ENCODE measurements at regions not wholly inside any gene's neighbourhood (a gene's known extent, or its start where the extent isn't known, plus 50 kb on each side); places are given as distances from the start of the nearest gene placed in this dataset.

DNA sequence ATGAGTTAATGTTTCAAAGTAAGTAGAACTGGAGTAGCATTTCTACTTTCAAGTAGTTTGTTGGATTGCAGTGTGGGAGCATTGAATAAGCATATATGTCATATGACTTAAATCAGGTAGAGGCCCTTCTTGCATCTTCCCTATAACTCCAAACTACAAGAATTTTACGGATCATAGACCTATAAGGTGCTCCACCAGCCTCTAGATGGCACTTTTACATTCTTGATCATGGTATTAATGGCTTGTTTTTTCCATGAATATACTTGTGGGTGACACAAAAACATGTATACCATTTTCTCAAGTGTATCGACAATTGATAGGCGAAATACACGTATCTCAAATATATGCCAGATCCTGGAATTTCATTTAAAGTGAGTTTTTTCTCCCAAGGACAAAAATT lies 311.1 kb downstream of the ZPLD1 start:
- no peaks in the 10 kb centered on the region for H3K36me3 Mint-ChIP-seq
- Histone ChIP-seq H3K4me3 (ENCODE audit: low read length in 2 of 2) (no peak overlapping the region), H3K27ac (ENCODE audit: low read depth, low read length) (no peak overlapping the region), H3K9me3 (ENCODE audit: control insufficient read depth in 1 of 2, low read length in 2 of 2) (no peaks in the 10 kb centered on the region), H3K36me3 (ENCODE audit: insufficient read depth, low read length) (no peaks in the 10 kb centered on the region), H3K4me1 (ENCODE audit: insufficient read depth, low read length) (no peaks in the 10 kb centered on the region), H3K27me3 (ENCODE audit: insufficient read depth, low read length) (no peaks in the 10 kb centered on the region)
- intact Hi-C loops (cut with micrococcal nuclease) = no loop called here
- H3K9me3 Mint-ChIP-seq = peaks cover 0 to 2% (median 0%) of the 10 kb centered on the region in 8 donors
- DNase-seq = no peak
- H3K27me3 Mint-ChIP-seq = no peaks in the 10 kb centered on the region
- POLR2A ChIA-PET (ENCODE audit: partially characterized antibody) = no interaction called here
- no peak overlapping the region for H3K4me3 Mint-ChIP-seq
- no peaks in the 10 kb centered on the region for H3K4me1 Mint-ChIP-seq
- CTCF ChIA-PET (ENCODE audit: partially characterized antibody) = no interaction called here
- no peak overlapping the region for H3K27ac Mint-ChIP-seq

DNA sequence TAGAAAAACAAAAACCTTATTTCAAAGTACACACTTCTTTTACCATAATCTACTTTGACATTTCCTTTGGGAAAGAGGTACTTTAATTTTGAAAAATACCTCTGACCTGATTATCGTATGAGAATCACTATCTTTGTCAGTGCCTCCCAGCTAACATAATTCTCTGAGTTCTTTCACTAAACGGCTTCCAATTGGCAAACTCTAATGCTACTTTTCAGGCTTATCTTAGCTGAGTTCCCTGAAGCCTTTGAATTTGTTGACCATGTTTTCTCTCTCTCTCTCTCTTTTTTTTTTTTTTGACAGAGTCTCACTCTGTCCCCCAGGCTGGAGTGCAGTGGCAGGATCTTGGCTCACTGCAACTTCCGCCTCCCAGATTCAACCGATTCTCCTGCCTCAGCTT lies 312.8 kb downstream of the ZPLD1 start:
- CTCF ChIA-PET (ENCODE audit: partially characterized antibody) = no interaction called here
- Mint-ChIP-seq H3K27ac (no peak overlapping the region), H3K4me3 (no peak overlapping the region), H3K36me3 (no peaks in the 10 kb centered on the region), H3K4me1 (no peaks in the 10 kb centered on the region), H3K27me3 (no peaks in the 10 kb centered on the region), H3K9me3 (no peaks in the 10 kb centered on the region)
- no peaks in the 10 kb centered on the region for H3K27me3 ChIP-seq (ENCODE audit: insufficient read depth, low read length)
- POLR2A ChIA-PET (ENCODE audit: partially characterized antibody) = no interaction called here
- no peak overlapping the region for H3K4me3 ChIP-seq (ENCODE audit: low read length in 2 of 2)
- no peak for DNase-seq
- H3K27ac ChIP-seq (ENCODE audit: low read depth, low read length) = no peak overlapping the region
- intact Hi-C loops (cut with micrococcal nuclease) = no loop called here
- no peaks in the 10 kb centered on the region for H3K36me3 ChIP-seq (ENCODE audit: insufficient read depth, low read length)
- no peaks in the 10 kb centered on the region for H3K9me3 ChIP-seq (ENCODE audit: control insufficient read depth in 1 of 2, low read length in 2 of 2)
- H3K4me1 ChIP-seq (ENCODE audit: insufficient read depth, low read length) = no peaks in the 10 kb centered on the region

DNA sequence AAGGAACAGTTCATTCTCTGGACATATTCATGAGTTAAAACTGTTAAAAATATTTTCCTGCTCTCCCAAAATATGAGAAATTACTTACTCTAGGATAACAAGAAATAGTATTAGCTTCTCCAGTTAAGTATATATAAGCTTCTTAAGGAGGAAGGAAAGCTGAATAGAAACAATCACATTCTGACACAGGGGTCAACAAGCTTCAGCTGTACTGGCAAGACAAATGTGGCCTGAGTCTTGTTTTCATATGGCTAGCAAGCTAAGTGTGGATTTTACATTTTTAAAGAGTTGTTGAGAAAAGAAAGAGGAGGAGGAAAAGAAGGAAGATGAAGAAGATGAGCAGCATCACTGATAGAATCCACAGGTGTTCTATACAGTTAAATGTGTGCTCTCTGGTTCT lies 313.8 kb downstream of the ZPLD1 start:
- no peaks in the 10 kb centered on the region for H3K36me3 ChIP-seq (ENCODE audit: insufficient read depth, low read length)
- H3K9me3 ChIP-seq (ENCODE audit: control insufficient read depth in 1 of 2, low read length in 2 of 2) = no peaks in the 10 kb centered on the region
- ChIA-PET POLR2A (ENCODE audit: partially characterized antibody) (no interaction called here), CTCF (ENCODE audit: partially characterized antibody) (no interaction called here)
- intact Hi-C loops (cut with micrococcal nuclease) = no loop called here
- H3K36me3 Mint-ChIP-seq = no peaks in the 10 kb centered on the region
- no peak overlapping the region for H3K4me3 ChIP-seq (ENCODE audit: low read length in 2 of 2)
- no peaks in the 10 kb centered on the region for H3K4me1 Mint-ChIP-seq
- no peaks in the 10 kb centered on the region for H3K4me1 ChIP-seq (ENCODE audit: insufficient read depth, low read length)
- DNase-seq = no peak
- no peaks in the 10 kb centered on the region for H3K27me3 ChIP-seq (ENCODE audit: insufficient read depth, low read length)
- H3K27ac Mint-ChIP-seq = no peak overlapping the region
- H3K27ac ChIP-seq (ENCODE audit: low read depth, low read length) = no peak overlapping the region
- no peaks in the 10 kb centered on the region for H3K9me3 Mint-ChIP-seq
- H3K4me3 Mint-ChIP-seq = no peak overlapping the region
- H3K27me3 Mint-ChIP-seq = no peaks in the 10 kb centered on the region

DNA sequence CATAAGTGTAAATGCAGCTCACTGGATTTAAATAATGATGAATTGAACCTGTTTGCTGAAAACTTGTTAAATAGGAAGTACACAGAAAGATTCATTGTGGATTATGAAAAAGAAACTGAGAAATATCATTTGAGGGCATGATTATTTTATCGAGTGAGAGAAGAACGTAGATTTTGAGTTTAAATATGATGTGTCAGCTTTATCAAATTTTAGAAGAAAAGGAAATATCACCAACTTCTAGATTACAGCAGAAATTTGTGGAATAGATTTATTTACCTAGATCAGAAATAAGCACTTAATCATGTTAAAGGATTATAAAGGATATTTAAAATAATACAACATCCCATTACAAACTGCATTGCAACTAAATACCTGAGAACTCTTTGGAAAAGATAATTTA lies 315.5 kb downstream of the ZPLD1 start:
- H3K9me3 Mint-ChIP-seq = no peaks in the 10 kb centered on the region

DNA sequence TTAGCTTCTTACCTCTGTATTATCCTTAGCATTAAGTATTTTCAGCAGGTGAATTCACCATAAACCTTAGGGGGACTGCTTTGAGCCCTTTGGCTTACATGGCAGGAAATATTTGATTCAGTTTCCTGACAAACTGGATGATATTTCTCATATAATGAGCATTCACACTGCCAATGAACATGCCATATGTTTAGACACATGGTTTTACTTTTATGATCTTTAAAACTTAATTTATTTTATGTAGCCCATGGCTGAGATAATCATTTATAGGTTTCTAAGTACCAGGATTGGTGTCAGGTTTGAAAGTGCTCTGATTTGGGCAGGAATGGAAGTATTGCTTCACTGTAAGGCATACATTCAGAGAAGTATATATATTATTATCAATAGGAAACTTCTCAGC lies 319.1 kb downstream of the ZPLD1 start:
- Mint-ChIP-seq H3K27me3 (no peaks in the 10 kb centered on the region), H3K4me3 (no peak overlapping the region), H3K4me1 (no peaks in the 10 kb centered on the region), H3K9me3 (peaks cover 0 to 3% (median 0%) of the 10 kb centered on the region in 8 donors), H3K27ac (no peak overlapping the region), H3K36me3 (no peaks in the 10 kb centered on the region)
- CTCF ChIA-PET (ENCODE audit: partially characterized antibody) = no interaction called here
- POLR2A ChIA-PET (ENCODE audit: partially characterized antibody) = no interaction called here
- no peak for DNase-seq
- no peak overlapping the region for H3K27ac ChIP-seq (ENCODE audit: low read depth, low read length)
- no peaks in the 10 kb centered on the region for H3K4me1 ChIP-seq (ENCODE audit: insufficient read depth, low read length)
- H3K4me3 ChIP-seq (ENCODE audit: low read length in 2 of 2) = no peak overlapping the region
- H3K27me3 ChIP-seq (ENCODE audit: insufficient read depth, low read length) = no peaks in the 10 kb centered on the region
- no peaks in the 10 kb centered on the region for H3K9me3 ChIP-seq (ENCODE audit: control insufficient read depth in 1 of 2, low read length in 2 of 2)
- H3K36me3 ChIP-seq (ENCODE audit: insufficient read depth, low read length) = no peaks in the 10 kb centered on the region
- intact Hi-C loops (cut with micrococcal nuclease) = no loop called here

More for the DNA sequence above, 315.5 kb downstream of the ZPLD1 start:
- Histone ChIP-seq H3K27me3 (ENCODE audit: insufficient read depth, low read length) (no peaks in the 10 kb centered on the region), H3K4me1 (ENCODE audit: insufficient read depth, low read length) (no peaks in the 10 kb centered on the region), H3K9me3 (ENCODE audit: control insufficient read depth in 1 of 2, low read length in 2 of 2) (no peaks in the 10 kb centered on the region), H3K27ac (ENCODE audit: low read depth, low read length) (no peak overlapping the region), H3K4me3 (ENCODE audit: low read length in 2 of 2) (no peak overlapping the region), H3K36me3 (ENCODE audit: insufficient read depth, low read length) (no peaks in the 10 kb centered on the region)
- ChIA-PET POLR2A (ENCODE audit: partially characterized antibody) (no interaction called here), CTCF (ENCODE audit: partially characterized antibody) (no interaction called here)
- intact Hi-C loops (cut with micrococcal nuclease) = no loop called here
- Mint-ChIP-seq H3K4me1 (no peaks in the 10 kb centered on the region), H3K36me3 (no peaks in the 10 kb centered on the region), H3K4me3 (no peak overlapping the region), H3K27ac (no peak overlapping the region), H3K27me3 (no peaks in the 10 kb centered on the region)
- DNase-seq = no peak

DNA sequence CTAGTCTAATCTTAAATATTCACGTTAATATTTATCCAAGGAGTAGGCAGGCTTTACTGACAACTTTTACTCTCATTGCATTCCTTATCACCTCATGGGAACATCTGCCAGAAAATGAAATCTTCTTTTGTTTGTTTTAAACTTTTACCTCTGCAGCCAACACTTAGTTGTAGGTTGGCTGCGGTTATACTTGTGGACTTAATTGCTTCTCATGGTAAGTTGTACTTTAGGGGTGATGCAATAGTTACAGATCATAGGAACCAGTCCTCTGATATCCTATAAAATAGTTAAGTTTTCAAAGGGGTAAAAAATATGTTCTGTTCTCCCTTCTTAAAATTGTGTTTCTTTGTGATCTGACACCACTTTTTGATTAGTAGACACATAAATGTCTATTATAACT lies 321.9 kb downstream of the ZPLD1 start:
- intact Hi-C loops (cut with micrococcal nuclease) = no loop called here
- CTCF ChIA-PET (ENCODE audit: partially characterized antibody) = no interaction called here
- DNase-seq = no peak

DNA sequence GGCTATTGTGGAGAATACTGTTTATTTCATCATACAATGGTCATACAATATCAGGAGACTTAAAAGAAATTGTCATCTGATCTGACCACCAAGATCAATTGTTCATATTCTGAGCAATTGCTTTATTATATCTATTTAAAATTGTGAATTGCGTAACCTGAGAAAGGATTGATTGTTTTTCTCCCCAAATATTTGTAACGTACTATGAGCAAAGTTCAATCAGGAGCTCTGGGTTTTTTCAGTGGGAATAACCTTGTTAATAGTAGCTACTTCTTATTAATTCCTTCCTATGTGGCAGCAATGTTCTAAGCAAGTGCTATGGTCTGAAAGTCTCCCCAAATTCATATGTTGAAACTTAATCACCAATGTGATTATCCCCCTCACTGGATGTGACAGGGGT lies 323.1 kb downstream of the ZPLD1 start:
- peaks cover 0 to 3% (median 0%) of the 10 kb centered on the region in 8 donors for H3K9me3 Mint-ChIP-seq
- DNase-seq = no peak
- H3K4me3 Mint-ChIP-seq = no peak overlapping the region
- Histone ChIP-seq H3K4me3 (ENCODE audit: low read length in 2 of 2) (no peak overlapping the region), H3K27me3 (ENCODE audit: insufficient read depth, low read length) (no peaks in the 10 kb centered on the region), H3K27ac (ENCODE audit: low read depth, low read length) (no peak overlapping the region), H3K4me1 (ENCODE audit: insufficient read depth, low read length) (no peaks in the 10 kb centered on the region), H3K36me3 (ENCODE audit: insufficient read depth, low read length) (no peaks in the 10 kb centered on the region), H3K9me3 (ENCODE audit: control insufficient read depth in 1 of 2, low read length in 2 of 2) (no peaks in the 10 kb centered on the region)
- ChIA-PET CTCF (ENCODE audit: partially characterized antibody) (no interaction called here), POLR2A (ENCODE audit: partially characterized antibody) (no interaction called here)
- intact Hi-C loops (cut with micrococcal nuclease) = no loop called here
- H3K4me1 Mint-ChIP-seq = no peaks in the 10 kb centered on the region
- H3K36me3 Mint-ChIP-seq = no peaks in the 10 kb centered on the region
- H3K27me3 Mint-ChIP-seq = no peaks in the 10 kb centered on the region
- H3K27ac Mint-ChIP-seq = no peak overlapping the region

More for the DNA sequence above, 321.9 kb downstream of the ZPLD1 start:
- Mint-ChIP-seq H3K4me3 (no peak overlapping the region), H3K9me3 (peaks cover 0 to 3% (median 0%) of the 10 kb centered on the region in 8 donors), H3K36me3 (no peaks in the 10 kb centered on the region), H3K4me1 (no peaks in the 10 kb centered on the region), H3K27me3 (no peaks in the 10 kb centered on the region), H3K27ac (no peak overlapping the region)
- Histone ChIP-seq H3K4me3 (ENCODE audit: low read length in 2 of 2) (no peak overlapping the region), H3K4me1 (ENCODE audit: insufficient read depth, low read length) (no peaks in the 10 kb centered on the region), H3K27me3 (ENCODE audit: insufficient read depth, low read length) (no peaks in the 10 kb centered on the region), H3K36me3 (ENCODE audit: insufficient read depth, low read length) (no peaks in the 10 kb centered on the region), H3K9me3 (ENCODE audit: control insufficient read depth in 1 of 2, low read length in 2 of 2) (no peaks in the 10 kb centered on the region), H3K27ac (ENCODE audit: low read depth, low read length) (no peak overlapping the region)
- POLR2A ChIA-PET (ENCODE audit: partially characterized antibody) = no interaction called here

DNA sequence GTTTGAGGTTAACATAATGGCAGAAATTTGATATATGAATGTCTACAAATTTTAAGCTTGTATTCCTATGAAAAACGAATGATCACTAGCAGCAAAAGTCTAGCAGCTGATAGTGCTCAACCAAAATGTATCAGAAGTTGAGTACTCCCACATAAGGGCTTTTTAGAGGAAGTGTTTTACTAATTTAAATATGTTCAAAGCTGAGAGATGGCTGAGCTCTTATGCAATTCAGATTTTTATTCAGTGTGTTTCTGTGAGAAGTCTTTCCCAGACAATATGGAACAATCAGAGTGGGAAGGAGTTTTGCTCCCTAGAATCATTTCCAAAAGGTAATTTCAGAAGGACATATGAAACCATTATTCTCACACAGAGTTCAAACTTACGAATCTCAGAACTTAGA lies 327.0 kb downstream of the ZPLD1 start:
- no peaks in the 10 kb centered on the region for H3K9me3 ChIP-seq (ENCODE audit: control insufficient read depth in 1 of 2, low read length in 2 of 2)
- H3K4me3 Mint-ChIP-seq = no peak overlapping the region
- H3K27ac ChIP-seq (ENCODE audit: low read depth, low read length) = no peak overlapping the region
- intact Hi-C loops (cut with micrococcal nuclease) = no loop called here
- DNase-seq = no peak
- H3K9me3 Mint-ChIP-seq = peaks cover 0 to 3% (median 0%) of the 10 kb centered on the region in 8 donors
- H3K4me3 ChIP-seq (ENCODE audit: low read length in 2 of 2) = no peak overlapping the region
- H3K27me3 ChIP-seq (ENCODE audit: insufficient read depth, low read length) = no peaks in the 10 kb centered on the region
- no peak overlapping the region for H3K27ac Mint-ChIP-seq
- ChIA-PET POLR2A (ENCODE audit: partially characterized antibody) (no interaction called here), CTCF (ENCODE audit: partially characterized antibody) (no interaction called here)
- H3K36me3 ChIP-seq (ENCODE audit: insufficient read depth, low read length) = no peaks in the 10 kb centered on the region
- H3K36me3 Mint-ChIP-seq = no peaks in the 10 kb centered on the region
- H3K4me1 ChIP-seq (ENCODE audit: insufficient read depth, low read length) = no peaks in the 10 kb centered on the region
- H3K27me3 Mint-ChIP-seq = no peaks in the 10 kb centered on the region
- no peaks in the 10 kb centered on the region for H3K4me1 Mint-ChIP-seq
